Astrocyte (in vitro differentiated cells and primary cell): ENCODE measurements at regions not wholly inside any gene's neighbourhood (a gene's known extent, or its start where the extent isn't known, plus 50 kb on each side); places are given as distances from the start of the nearest gene placed in this dataset.

Source experiments
- EZH2 ChIP-seq: IDR thresholded peaks from 2 replicates; pipeline ENCODE4 v1.6.1; 2012; ENCODE audit warnings: mild to moderate bottlenecking, low read length, inconsistent platforms; ENCODE audit not compliant: insufficient read depth
- TF ChIP-seq, protein P1 (sequence below): IDR thresholded peaks from 2 replicates; pipeline ENCODE4 v1.5.1; 2011; ENCODE audit warnings: low read depth, mild to moderate bottlenecking, inconsistent platforms, low read length, moderate library complexity; ENCODE audit not compliant: insufficient read depth

DNA sequence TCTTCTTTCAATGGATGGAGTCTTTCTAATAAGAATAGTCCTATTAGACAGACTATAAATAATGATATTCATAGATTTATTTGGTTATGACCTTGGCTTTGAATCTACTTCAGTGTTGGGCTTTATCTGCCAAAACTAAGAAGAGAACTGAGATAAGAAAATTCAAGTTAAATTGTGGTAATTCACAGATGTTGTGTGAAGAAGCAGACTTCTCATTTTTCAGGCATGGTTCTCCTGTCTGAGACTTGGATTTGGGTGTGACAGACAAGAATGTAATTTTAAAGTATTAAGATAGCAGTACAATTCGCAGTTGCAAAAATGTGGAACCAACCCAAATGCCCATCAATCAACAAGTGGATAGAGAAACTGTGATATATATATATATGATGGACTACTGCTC is 124.7 kb downstream of the QPCT start:
- TF ChIP-seq EZH2: no peak
- TF ChIP-seq, protein P1, sequence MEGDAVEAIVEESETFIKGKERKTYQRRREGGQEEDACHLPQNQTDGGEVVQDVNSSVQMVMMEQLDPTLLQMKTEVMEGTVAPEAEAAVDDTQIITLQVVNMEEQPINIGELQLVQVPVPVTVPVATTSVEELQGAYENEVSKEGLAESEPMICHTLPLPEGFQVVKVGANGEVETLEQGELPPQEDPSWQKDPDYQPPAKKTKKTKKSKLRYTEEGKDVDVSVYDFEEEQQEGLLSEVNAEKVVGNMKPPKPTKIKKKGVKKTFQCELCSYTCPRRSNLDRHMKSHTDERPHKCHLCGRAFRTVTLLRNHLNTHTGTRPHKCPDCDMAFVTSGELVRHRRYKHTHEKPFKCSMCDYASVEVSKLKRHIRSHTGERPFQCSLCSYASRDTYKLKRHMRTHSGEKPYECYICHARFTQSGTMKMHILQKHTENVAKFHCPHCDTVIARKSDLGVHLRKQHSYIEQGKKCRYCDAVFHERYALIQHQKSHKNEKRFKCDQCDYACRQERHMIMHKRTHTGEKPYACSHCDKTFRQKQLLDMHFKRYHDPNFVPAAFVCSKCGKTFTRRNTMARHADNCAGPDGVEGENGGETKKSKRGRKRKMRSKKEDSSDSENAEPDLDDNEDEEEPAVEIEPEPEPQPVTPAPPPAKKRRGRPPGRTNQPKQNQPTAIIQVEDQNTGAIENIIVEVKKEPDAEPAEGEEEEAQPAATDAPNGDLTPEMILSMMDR: no peak
